Mesendoderm (in vitro differentiated cells): ENCODE measurements at regions not wholly inside any gene's neighbourhood (a gene's known extent, or its start where the extent isn't known, plus 50 kb on each side); places are given as distances from the start of the nearest gene placed in this dataset.

Experiments
- DNase-seq: peaks from one replicate; pipeline ENCODE4 v3.0.0; 2013
- H2AK5ac ChIP-seq: 2 replicates; pipeline ENCODE4 v1.6.1; 2013; ENCODE audit warnings: low read length, inconsistent platforms
- H2BK120ac ChIP-seq: 2 replicates; pipeline ENCODE4 v1.6.1; 2013; ENCODE audit warnings: low read depth, mild to moderate bottlenecking, low read length, moderate library complexity, mixed read lengths
- H2BK15ac ChIP-seq: replicated peaks from 2 replicates; pipeline ENCODE4 v1.6.1; 2013; ENCODE audit warnings: low read depth, mild to moderate bottlenecking, moderate library complexity
- H2BK5ac ChIP-seq: 2 replicates; pipeline ENCODE4 v1.6.1; 2013; ENCODE audit warnings: low read length, inconsistent platforms
- H3K18ac ChIP-seq: 2 replicates; pipeline ENCODE4 v1.6.1; 2013; ENCODE audit warnings: mild to moderate bottlenecking, low read length, mixed read lengths
- H3K23ac ChIP-seq: one replicate; pipeline ENCODE4 v1.6.1; 2013; ENCODE audit warnings: low read length
- H3K27ac ChIP-seq: 2 replicates; pipeline ENCODE4 v1.5.1; 2013; ENCODE audit warnings: low read depth, mild to moderate bottlenecking, inconsistent platforms, low read length, moderate library complexity
- H3K27me3 ChIP-seq: 2 replicates; pipeline ENCODE4 v1.6.1; 2013; ENCODE audit warnings: low read length, control low read depth, mild to moderate bottlenecking, inconsistent platforms; ENCODE audit not compliant: insufficient read depth, poor library complexity
- H3K36me3 ChIP-seq: 2 replicates; pipeline ENCODE4 v1.6.1; 2013; ENCODE audit warnings: low read length, inconsistent platforms; ENCODE audit not compliant: control insufficient read depth, insufficient read depth
- H3K4ac ChIP-seq: one replicate; pipeline ENCODE4 v1.6.1; 2013; ENCODE audit warnings: low read depth, mild to moderate bottlenecking, low read length, moderate library complexity
- H3K4me1 ChIP-seq: 2 replicates; pipeline ENCODE4 v1.6.1; 2013; ENCODE audit warnings: low read depth, low read length, inconsistent platforms; ENCODE audit not compliant: control insufficient read depth
- H3K4me2 ChIP-seq: 2 replicates; pipeline ENCODE4 v1.6.1; 2013; ENCODE audit warnings: low read length
- H3K4me3 ChIP-seq: 2 replicates; pipeline ENCODE4 v1.5.1; 2013; ENCODE audit warnings: mild to moderate bottlenecking, low read length
- H3K56ac ChIP-seq: one replicate; pipeline ENCODE4 v1.6.1; 2013; ENCODE audit warnings: low read length
- H3K79me1 ChIP-seq: 2 replicates; pipeline ENCODE4 v1.6.1; 2013; ENCODE audit warnings: low read length, inconsistent platforms
- H3K79me2 ChIP-seq: 2 replicates; pipeline ENCODE4 v1.6.1; 2013; ENCODE audit warnings: mild to moderate bottlenecking, low read length; ENCODE audit not compliant: control insufficient read depth, insufficient read depth
- H3K9ac ChIP-seq: 2 replicates; pipeline ENCODE4 v1.6.1; 2013; ENCODE audit warnings: low read length, inconsistent platforms
- H4K5ac ChIP-seq: one replicate; pipeline ENCODE4 v1.6.1; 2013; ENCODE audit warnings: low read length
- H4K8ac ChIP-seq: one replicate; pipeline ENCODE4 v1.6.1; 2013; ENCODE audit warnings: low read depth, mild to moderate bottlenecking, control low read depth, low read length, moderate library complexity
- WGBS: extraction: QIAGEN DNeasy Blood & Tissue Kit; methylation state at CpG from one replicate; pipeline ENCODE4 v1.1.7; 2013; ENCODE audit warnings: low lambda C conversion rate, missing lambda C conversion rate; ENCODE audit not compliant: insufficient coverage; ENCODE audit errors: extremely low coverage; 5-methylcytosine and 5-hydroxymethylcytosine counted together

DNA sequence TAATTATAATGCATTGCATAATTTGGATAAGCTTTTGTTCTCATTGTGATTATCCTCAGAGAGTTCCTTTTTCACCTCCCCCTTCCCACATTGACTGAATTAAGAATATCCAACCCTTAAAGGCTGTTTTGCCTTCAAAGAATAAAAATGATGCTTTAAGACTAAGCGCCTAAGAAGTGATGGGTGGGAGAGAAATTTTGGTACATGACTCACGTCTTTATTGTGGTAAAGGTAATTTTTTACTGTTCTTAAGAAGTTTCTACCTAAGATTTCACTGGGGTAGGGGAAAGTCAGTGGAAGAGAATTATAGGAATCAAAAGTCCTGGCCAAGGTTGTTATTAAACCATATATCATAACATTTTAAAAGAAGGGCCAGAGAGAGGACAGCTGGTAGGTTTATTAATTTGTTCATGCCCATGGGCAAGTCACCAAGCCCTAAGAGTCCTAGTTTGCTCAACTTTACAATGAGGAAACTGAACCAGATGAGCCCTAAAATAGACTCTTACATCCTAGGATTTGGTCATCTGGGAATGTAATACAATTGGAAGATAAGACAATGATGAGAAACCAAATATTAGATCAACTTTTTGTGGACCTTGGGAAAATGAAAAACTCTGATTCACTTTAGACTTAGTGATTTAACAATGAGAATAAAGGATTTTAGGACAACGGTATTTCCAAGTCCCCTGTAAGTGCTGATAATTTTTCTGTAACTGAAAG is 101.1 kb upstream of the RASGRP1 start:
- no peak overlapping the region for H3K56ac ChIP-seq
- H2AK5ac ChIP-seq, result no peak overlapping the region
- H2BK15ac ChIP-seq, result no peak overlapping the region
- WGBS, result no CpG with 5 or more reads among the region's 3 CpGs
- no peak overlapping the region for H4K5ac ChIP-seq
- H2BK5ac ChIP-seq, result no peak overlapping the region
- no peak overlapping the region for H3K18ac ChIP-seq
- peaks cover 4% of the 10 kb centered on the region for H3K4me1 ChIP-seq
- H3K9ac ChIP-seq, result no peak overlapping the region
- no peak overlapping the region for H4K8ac ChIP-seq
- no peak for DNase-seq
- no peak overlapping the region for H2BK120ac ChIP-seq
- no peaks in the 10 kb centered on the region for H3K79me2 ChIP-seq
- H3K27me3 ChIP-seq, result peaks cover 6% of the 10 kb centered on the region
- H3K23ac ChIP-seq, result no peak overlapping the region
- no peak overlapping the region for H3K27ac ChIP-seq
- no peaks in the 10 kb centered on the region for H3K36me3 ChIP-seq
- H3K4me3 ChIP-seq, result no peak overlapping the region
- no peaks in the 10 kb centered on the region for H3K79me1 ChIP-seq
- no peak overlapping the region for H3K4me2 ChIP-seq
- H3K4ac ChIP-seq, result no peak overlapping the region

DNA sequence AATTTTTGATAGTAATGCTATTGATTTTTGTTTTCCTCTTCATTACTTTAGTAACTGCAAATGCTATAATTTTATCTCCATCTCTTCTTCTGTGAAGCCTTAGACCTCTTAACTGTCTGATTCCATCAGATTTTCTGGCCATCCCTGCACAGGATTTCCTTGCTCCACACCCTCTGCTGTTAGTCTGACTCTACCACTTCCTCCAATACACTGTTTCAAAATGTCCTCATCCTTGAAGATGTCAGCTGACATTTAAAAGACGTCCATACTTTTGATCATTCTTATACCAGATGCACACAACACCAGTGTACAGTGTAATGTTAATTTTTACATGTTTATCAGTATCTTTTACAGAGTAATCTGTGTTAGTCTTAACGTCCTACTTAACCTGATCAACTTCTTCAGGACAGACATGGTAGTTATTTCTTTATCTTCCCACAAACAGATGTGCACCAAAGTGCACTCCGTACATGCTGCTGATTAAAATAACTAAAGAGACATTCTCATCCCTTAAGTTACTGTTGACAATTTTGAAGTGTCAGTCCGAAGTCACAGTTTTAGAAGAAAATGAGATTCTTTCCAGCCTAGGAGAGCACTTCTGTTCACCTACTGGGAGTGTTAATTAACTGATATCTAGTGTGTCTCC is 102.4 kb upstream of the RASGRP1 start:
- Histone ChIP-seq H4K5ac (no peak overlapping the region), H3K27ac (no peak overlapping the region), H3K56ac (no peak overlapping the region), H3K4me1 (peaks cover 4% of the 10 kb centered on the region), H2AK5ac (no peak overlapping the region), H3K9ac (no peak overlapping the region), H3K18ac (peak overlapping the region; percentile 68), H2BK120ac (no peak overlapping the region), H3K79me1 (no peaks in the 10 kb centered on the region), H4K8ac (no peak overlapping the region), H2BK15ac (no peak overlapping the region), H3K4ac (no peak overlapping the region), H3K23ac (no peak overlapping the region), H3K4me2 (no peak overlapping the region), H3K4me3 (no peak overlapping the region), H3K36me3 (no peaks in the 10 kb centered on the region), H3K79me2 (no peaks in the 10 kb centered on the region), H3K27me3 (peaks cover 6% of the 10 kb centered on the region), H2BK5ac (no peak overlapping the region)
- DNase-seq, result peak; percentile 88
- WGBS, result no CpG with 5 or more reads among the region's 4 CpGs

DNA sequence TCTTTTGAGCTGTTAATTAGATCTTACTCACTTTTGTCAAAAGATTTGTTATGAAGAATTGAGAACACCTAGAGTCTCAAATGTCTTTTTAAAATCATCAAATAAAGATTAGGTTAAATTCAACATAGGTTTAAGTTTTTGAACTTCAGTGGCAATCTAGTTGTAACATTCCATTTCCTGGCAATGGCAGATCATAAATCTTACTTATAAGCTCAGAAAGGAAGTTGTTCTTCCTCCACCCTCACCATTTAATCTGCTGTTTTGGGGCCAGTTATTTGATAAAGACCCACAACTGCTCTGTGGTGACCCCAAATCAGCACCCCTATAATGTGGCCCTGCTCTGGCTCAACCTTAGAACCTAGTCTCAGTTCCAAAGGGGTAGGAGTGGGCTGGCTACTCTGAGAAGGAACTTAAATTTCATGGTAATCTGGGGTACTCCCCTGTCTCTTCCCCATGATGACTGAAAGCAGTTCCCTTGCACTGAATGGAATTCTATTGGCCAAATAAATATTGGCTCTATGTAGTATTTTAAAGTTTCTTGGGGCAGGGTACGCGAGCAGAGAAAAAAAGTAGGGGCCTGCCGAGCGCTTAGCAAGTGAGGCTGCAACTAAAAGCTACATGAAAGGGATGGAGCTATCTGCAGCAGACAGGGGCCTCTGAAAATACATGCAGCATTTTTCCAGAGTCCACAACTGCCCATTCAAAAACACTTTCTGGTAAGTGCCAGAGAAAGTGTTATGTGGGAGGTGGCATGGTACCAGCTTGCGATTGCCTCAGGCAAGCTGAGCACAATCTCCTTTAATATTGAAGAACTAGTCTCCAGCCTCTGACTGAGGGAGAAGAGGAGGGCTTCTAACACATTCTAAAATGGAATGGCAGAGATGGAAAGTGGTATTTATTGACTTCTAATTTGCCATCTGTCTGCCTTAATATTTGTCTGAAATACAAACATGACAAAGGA is 103.6 kb upstream of the RASGRP1 start:
- Histone ChIP-seq H3K79me1 (no peaks in the 10 kb centered on the region), H4K8ac (no peak overlapping the region), H2BK15ac (no peak overlapping the region), H3K79me2 (no peaks in the 10 kb centered on the region), H3K9ac (no peak overlapping the region), H3K4ac (no peak overlapping the region), H3K56ac (no peak overlapping the region), H3K4me2 (no peak overlapping the region), H3K23ac (no peak overlapping the region), H2BK5ac (no peak overlapping the region), H3K4me3 (no peak overlapping the region), H3K27ac (no peak overlapping the region), H3K27me3 (peaks cover 6% of the 10 kb centered on the region), H4K5ac (no peak overlapping the region), H2BK120ac (peak overlapping the region; percentile 76), H3K36me3 (no peaks in the 10 kb centered on the region), H3K18ac (peak overlapping the region; percentile 39), H3K4me1 (peaks cover 4% of the 10 kb centered on the region), H2AK5ac (no peak overlapping the region)
- no CpG with 5 or more reads among the region's 5 CpGs for WGBS
- no peak for DNase-seq

DNA sequence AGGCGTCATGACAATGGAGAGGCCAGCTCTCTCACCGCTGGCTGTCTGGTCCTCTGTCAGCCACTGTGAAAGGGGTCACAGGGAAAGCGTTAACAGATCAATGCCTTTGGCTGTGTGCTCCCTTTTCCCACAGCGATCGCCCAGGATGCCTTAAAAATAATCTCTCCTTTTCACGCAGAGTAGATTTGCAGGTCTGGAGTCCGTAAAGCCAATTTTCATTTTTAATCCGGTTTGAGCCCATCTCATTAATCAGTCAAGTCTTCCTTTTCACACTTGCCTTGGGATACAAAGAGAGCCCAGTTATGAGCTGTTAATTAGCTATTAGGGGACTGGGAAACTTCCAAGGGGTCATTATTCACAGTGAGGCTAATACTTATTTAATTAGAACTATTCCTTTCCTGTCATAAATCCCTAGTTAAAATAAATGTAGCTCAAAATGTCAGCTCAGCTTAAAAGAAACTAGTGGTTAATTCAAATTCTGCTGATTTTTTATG is 104.3 kb upstream of the RASGRP1 start:
- no peak overlapping the region for H2AK5ac ChIP-seq
- H3K27me3 ChIP-seq, result peaks cover 6% of the 10 kb centered on the region
- H3K9ac ChIP-seq, result no peak overlapping the region

DNA sequence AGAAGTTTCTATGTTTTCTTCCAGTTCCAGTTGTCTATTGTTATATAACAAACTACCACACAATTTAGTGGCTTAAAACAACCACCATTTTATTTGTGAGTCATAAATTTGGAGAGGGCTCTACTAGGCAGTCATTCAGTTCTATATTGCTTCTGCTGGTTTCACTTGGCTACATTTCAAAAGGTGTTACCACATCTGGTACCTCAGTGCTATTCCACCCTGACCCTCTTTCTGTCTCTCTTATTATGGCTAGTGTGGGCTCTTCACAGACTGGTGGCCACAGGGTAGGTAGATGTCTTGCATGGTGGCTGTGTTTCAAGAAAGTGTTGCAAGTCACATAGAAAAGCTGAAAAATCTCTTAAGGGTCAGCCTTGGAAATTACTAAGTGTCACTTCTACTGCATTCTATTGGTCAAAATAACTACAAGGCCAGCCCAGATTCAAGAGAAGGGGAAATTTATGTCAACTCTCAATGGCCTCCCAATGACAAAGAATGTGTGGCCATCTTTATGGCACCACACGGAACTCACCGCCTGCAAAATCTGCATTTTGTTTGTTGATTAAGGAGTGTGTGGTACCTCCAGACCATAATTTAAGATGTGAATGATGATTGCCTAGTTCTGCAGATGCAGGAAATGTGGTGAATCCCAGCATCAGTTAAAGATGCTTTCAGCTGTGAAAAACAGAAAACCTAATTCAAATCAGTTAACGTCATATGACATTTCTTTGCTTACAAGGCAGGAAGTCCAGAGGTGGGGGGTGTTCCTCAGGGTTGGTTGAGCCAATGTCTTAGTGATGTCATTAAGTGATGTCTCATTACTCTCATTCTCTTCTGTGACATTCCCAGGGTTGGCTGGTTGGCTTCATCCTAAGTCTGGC is 105.8 kb upstream of the RASGRP1 start:
- Histone ChIP-seq H3K4ac (no peak overlapping the region), H3K4me3 (no peak overlapping the region), H3K18ac (no peak overlapping the region), H4K8ac (no peak overlapping the region), H2BK5ac (no peak overlapping the region), H3K79me2 (no peaks in the 10 kb centered on the region), H3K27ac (no peak overlapping the region), H3K23ac (no peak overlapping the region), H4K5ac (no peak overlapping the region), H3K56ac (no peak overlapping the region), H3K36me3 (no peaks in the 10 kb centered on the region), H3K4me2 (no peak overlapping the region), H3K4me1 (peaks cover 4% of the 10 kb centered on the region), H2BK15ac (no peak overlapping the region), H2BK120ac (no peak overlapping the region), H2AK5ac (no peak overlapping the region), H3K9ac (no peak overlapping the region), H3K79me1 (no peaks in the 10 kb centered on the region), H3K27me3 (peaks cover 3% of the 10 kb centered on the region)
- no CpG with 5 or more reads among the region's 3 CpGs for WGBS
- no peak for DNase-seq

More for the DNA sequence above, 104.3 kb upstream of the RASGRP1 start:
- no peak overlapping the region for H3K18ac ChIP-seq
- H3K4me2 ChIP-seq, result no peak overlapping the region
- H3K36me3 ChIP-seq, result no peaks in the 10 kb centered on the region
- H3K79me2 ChIP-seq, result no peaks in the 10 kb centered on the region
- H3K56ac ChIP-seq, result no peak overlapping the region
- H4K8ac ChIP-seq, result no peak overlapping the region
- no peak overlapping the region for H2BK120ac ChIP-seq
- H3K23ac ChIP-seq, result no peak overlapping the region
- peaks cover 4% of the 10 kb centered on the region for H3K4me1 ChIP-seq
- WGBS, result no CpG with 5 or more reads among the region's 8 CpGs
- H2BK5ac ChIP-seq, result no peak overlapping the region
- H2BK15ac ChIP-seq, result no peak overlapping the region
- H3K4me3 ChIP-seq, result no peak overlapping the region
- no peak overlapping the region for H3K27ac ChIP-seq
- H3K79me1 ChIP-seq, result no peaks in the 10 kb centered on the region
- peak; percentile 82 for DNase-seq
- no peak overlapping the region for H4K5ac ChIP-seq
- no peak overlapping the region for H3K4ac ChIP-seq
